GM18907 (cell line): ENCODE measurements at regions not wholly inside any gene's neighbourhood (a gene's known extent, or its start where the extent isn't known, plus 50 kb on each side); places are given as distances from the start of the nearest gene placed in this dataset.

ENCODE experiments used
- ATAC-seq: cut with Tn5 transposase; IDR thresholded peaks from one replicate; pipeline ENCODE4 v1.9.1; 2021; ENCODE audit warnings: mild to moderate bottlenecking, moderate library complexity; ENCODE audit not compliant: unreplicated experiment

GRCh38 chr2:61722800-61723199 lies 131.1 kb downstream of the FAM161A start:
- no peak for ATAC-seq

- no peak for ATAC-seq
These were observed 131.5 kb downstream of the FAM161A start for GRCh38 chr2:61722318-61722717.

GRCh38 chr2:61721382-61721781 lies 132.5 kb downstream of the FAM161A start:
- no peak for ATAC-seq

- ATAC-seq, result no peak
These were observed 132.9 kb downstream of the FAM161A start for GRCh38 chr2:61720911-61721310.

DNA sequence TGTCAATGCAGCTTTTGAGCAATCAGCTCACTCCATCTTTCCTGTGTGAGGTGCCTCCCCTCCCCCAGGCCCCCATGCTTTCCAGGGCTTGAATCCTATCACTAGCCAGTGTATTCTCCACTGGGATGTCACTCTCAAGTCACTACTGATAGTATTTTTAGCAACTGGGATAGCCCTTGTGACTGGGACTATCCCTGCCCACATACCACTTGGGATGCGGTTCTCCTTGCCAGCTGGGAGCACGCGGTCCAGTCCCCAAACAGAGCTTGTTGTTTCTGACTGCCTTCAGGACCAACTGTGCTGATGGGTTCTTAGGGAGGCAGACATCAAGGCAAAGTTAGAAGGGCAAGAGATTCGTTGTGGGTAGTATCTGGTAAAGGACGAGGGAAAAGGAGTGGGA lies 134.9 kb downstream of the FAM161A start:
- no peak for ATAC-seq

GRCh38 chr2:61715506-61715905 lies 138.4 kb downstream of the FAM161A start:
- ATAC-seq, result no peak

GRCh38 chr2:61714210-61714609 lies 139.7 kb downstream of the FAM161A start:
- no peak for ATAC-seq

DNA sequence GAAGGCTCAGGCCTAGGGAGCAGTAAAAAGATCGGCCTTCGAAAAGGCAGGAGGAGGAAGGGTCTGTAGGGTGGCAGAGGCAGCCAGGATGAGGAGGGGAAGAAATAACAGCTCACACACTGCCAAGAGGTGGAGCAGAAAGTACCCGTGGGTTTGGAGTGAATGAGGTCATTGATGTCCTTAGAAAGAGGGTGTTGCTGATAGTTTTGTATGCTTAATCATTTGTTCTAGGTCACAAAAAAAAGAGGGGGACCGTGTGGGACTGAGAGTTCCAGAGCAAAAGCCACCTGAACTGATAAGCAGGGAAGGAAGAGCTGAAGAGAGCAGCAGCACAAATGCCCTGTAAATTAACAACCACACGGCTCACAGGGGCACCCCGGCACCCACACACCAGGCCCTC lies 140.4 kb downstream of the FAM161A start:
- no peak for ATAC-seq

- no peak for ATAC-seq
These were observed 141.8 kb downstream of the FAM161A start for GRCh38 chr2:61712060-61712459.

- no peak for ATAC-seq
These were observed 143.1 kb downstream of the FAM161A start for GRCh38 chr2:61710711-61711110.

DNA sequence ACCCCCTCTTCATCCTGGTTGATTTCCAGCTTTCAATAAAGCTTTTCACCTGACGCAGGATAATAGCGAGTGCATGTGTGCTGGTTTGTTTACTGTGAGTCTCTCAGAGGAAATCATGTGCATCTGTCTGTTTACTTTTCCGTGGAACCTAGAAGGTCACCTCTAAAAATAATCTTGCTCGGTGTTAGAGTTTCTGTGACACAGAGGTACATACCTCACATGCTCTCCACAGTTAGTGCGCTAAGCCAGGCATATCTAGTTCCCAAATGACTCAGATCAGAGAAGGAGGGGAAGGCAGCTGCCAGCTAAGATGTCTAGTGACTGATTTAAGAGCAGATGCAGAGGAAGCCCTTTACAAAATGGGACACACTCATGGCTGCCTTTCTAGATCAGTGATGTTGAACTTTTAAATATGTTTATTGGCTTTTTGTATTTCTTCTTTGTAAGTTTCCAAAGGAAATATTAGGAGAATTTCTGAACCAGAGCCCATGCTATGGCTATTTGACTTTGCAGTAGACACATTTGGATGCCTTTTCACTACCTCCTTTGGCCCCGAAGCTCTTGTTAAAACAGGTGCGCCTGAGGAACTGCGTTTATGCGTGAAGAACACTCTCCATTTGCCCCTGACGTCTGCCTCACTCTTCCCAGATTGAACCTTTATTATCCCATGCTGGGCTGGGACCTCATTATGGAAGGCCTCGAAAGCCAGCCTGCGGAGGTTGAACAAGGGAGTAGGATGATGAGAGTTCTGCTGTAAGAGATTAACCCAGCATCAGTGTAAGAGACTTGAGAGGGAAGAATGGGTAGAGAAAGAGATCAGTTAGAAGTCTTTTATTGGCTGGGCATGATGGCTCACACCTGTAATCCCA lies 145.6 kb downstream of the FAM161A start:
- ATAC-seq, result peak; percentile 99

DNA sequence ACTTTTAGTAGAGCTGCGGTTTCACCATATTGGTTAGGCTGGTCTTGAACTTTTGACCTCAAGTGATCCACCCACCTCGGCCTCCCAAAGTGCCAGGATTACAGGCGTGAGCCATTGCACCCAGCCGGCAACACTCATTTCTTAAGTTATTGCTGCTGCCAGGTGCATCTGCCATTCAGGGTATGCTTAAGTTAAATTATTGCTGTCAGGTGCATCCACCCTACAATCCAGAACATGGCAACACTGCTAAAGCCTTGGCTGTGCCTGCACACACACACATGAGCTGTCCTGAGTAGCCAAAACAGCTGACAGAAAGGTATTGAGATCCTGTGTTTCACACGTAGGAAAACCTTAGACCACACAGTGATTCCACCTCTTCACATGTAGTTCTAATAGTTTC lies 148.2 kb downstream of the FAM161A start:
- ATAC-seq, result no peak

GRCh38 chr2:61704364-61704763 lies 149.5 kb downstream of the FAM161A start:
- ATAC-seq, result no peak

- ATAC-seq, result no peak
These were observed 151.8 kb downstream of the FAM161A start for GRCh38 chr2:61702088-61702467.

GRCh38 chr2:61700464-61700863 lies 153.4 kb downstream of the FAM161A start:
- ATAC-seq, result no peak

DNA sequence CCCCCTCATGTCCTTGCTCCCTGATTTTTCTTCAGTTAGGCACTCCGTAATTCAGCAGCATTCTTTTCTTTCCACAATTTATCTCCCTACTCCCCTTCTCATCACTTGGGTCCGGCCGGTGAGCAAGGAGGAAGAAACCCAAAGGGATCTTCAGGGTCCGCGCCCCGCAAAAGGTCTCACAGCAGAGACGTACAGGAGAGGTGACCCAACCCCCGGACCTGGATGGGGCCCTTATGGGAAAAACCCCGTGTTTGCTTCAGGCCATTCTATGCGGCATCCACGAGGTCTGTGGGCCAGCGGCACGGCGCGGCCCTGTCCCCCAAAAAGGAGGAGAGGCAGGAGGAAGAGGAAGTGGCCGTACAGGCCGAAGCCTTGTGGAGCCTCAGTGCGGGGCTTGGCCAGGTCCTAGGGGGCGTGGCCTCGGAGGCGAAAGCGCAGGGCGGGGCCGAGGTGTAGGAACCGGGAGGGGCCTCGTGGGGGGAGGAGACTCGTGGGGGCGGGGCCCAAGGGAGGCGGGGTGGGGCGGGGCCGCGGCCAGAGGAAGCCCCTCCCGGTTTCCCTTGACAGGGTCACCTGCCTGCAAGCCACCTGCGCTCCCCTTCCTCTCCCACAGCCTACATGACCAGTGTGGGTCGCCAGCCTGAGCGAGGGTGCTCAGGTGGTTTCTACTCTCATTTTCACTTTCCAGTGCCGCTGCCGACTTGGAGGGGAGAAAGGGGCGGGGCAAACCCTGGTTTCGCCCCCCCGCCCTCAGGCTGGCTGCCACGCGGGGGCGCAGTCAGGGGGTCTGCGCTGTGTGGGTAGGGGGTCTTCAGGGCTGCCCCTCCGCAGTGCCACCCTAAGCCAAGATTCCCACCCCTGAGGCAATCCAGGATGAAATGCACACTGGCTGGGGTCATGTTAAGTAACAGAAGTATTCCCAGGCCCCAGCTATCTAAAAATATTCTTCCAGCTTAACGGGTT lies 156.4 kb upstream of the XPO1 start:
- ATAC-seq, result peak; percentile 95

DNA sequence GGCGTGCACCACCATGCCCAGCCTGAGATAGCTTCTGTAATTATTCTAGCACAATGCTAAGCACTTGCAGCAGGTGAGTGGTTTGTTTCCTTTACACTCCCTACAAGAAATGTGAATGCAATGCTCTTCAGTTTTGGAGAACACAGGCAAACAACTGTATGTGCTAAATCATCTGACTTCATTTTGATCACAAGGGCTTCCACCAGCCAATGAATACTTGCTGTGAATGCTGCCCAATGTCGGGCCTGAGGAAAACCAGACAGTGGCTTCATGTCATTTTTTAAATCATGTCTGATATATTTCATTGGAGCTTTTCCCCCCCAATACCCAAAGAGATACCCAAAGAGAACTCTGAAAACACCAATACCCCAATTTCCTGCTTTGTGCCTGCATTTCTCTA lies 155.6 kb upstream of the XPO1 start:
- no peak for ATAC-seq

DNA sequence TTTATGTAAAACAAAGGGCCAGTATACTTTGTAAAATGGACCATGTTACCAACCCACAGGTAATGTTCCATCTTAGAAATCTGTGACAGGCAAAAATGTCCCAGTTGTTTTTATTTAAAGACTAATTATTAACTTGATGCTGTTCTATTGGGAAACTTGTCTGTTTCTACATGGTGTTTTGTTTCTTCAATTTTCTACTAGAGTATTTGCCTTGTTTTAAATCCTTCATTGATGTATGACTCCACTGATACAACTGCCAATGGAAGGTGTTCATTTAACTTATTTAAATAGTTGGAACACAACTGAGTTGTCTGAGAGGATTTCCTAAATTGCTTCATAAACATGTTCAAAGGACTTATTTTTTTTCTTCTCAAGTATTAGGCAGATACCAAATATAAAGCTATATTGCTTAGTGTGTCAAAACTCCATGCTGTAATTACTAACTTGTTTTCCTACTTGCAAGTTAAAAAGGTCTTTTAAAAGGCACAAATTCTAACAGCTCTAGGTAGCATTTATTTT lies 152.0 kb upstream of the XPO1 start:
- no peak for ATAC-seq

- ATAC-seq, result no peak
These were observed 151.4 kb upstream of the XPO1 start for GRCh38 chr2:61689568-61689967.

GRCh38 chr2:61688369-61689334 lies 150.5 kb upstream of the XPO1 start:
- no peak for ATAC-seq
